ENCODE measurements at regions not wholly inside any gene's neighbourhood (a gene's known extent, or its start where the extent isn't known, plus 50 kb on each side); places are given as distances from the start of the nearest gene placed in this dataset.
"Not testable (repeated sequence)": the region's sequence is repeated elsewhere in the genome, so short reads cannot be mapped to it uniquely, and the experiment has no call there.

- DNase-seq = no peak
Observed at GRCh38 chr4:114034189-114034588, 54.7 kb upstream of the ARSJ start.

- no peak for DNase-seq
Observed at GRCh38 chr4:114036426-114036825, 57.0 kb upstream of the ARSJ start.

GRCh38 chr4:114036864-114037263 lies 57.4 kb upstream of the ARSJ start:
- no peak for DNase-seq

- no peak for DNase-seq
Observed at GRCh38 chr4:114037988-114038387, 58.5 kb upstream of the ARSJ start.

GRCh38 chr4:114038762-114039387 lies 59.4 kb upstream of the ARSJ start:
- DNase-seq = no peak

- no peak for DNase-seq
Observed at GRCh38 chr4:114040319-114041116, 61.1 kb upstream of the ARSJ start.

- no peak for DNase-seq
Observed at GRCh38 chr4:114041117-114041475, 61.6 kb upstream of the ARSJ start.

GRCh38 chr4:114043116-114043515 lies 63.7 kb upstream of the ARSJ start:
- no peak for DNase-seq

- DNase-seq = not testable (repeated sequence)
Observed at GRCh38 chr4:114044351-114044750, 64.9 kb upstream of the ARSJ start.

- no peak for DNase-seq
Observed at GRCh38 chr4:114046331-114046730, 66.9 kb upstream of the ARSJ start.

GRCh38 chr4:114048154-114048553 lies 68.7 kb upstream of the ARSJ start:
- not testable (repeated sequence) for DNase-seq

- DNase-seq = no peak
Observed at GRCh38 chr4:114052227-114052626, 72.8 kb upstream of the ARSJ start.

GRCh38 chr4:114056599-114056998 lies 77.2 kb upstream of the ARSJ start:
- no peak for DNase-seq

- no peak for DNase-seq
Observed at GRCh38 chr4:114057746-114058145, 78.3 kb upstream of the ARSJ start.

GRCh38 chr4:114062499-114062898 lies 83.1 kb upstream of the ARSJ start:
- DNase-seq = no peak

- DNase-seq = no peak
Observed at GRCh38 chr4:114072781-114073180, 93.3 kb upstream of the ARSJ start.

- DNase-seq = no peak
Observed at GRCh38 chr4:114076899-114077570, 97.6 kb upstream of the ARSJ start.

- DNase-seq = no peak
Observed at GRCh38 chr4:114077610-114078009, 98.2 kb upstream of the ARSJ start.

GRCh38 chr4:114078636-114079035 lies 99.2 kb upstream of the ARSJ start:
- DNase-seq = no peak

- DNase-seq = no peak
Observed at GRCh38 chr4:114081783-114082182, 102.3 kb upstream of the ARSJ start.

GRCh38 chr4:114082348-114082747 lies 102.9 kb upstream of the ARSJ start:
- DNase-seq = no peak

GRCh38 chr4:114085611-114086345 lies 106.3 kb upstream of the ARSJ start:
- no peak for DNase-seq

GRCh38 chr4:114087596-114088230 lies 108.3 kb upstream of the ARSJ start:
- DNase-seq = no peak

Data from NCI-H2081 treated with DMSO at 0.1 percent for 48 hours (cell line).